K562 (cell line): ENCODE measurements at regions not wholly inside any gene's neighbourhood (a gene's known extent, or its start where the extent isn't known, plus 50 kb on each side); places are given as distances from the start of the nearest gene placed in this dataset.

Source experiments
- BRCA1 ChIP-seq, 2 experiments: fragments of 450-650 bp in 1 of 2; sonication (generic) in 1 of 2; formaldehyde crosslinking in 1 of 2; IDR thresholded peaks; 2 replicates each; pipeline versions ENCODE4 v1.5.0 to v1.6.1; 2017 to 2020; ENCODE audit warnings: mild to moderate bottlenecking in 1 of 2, missing genetic modification reagents in 1 of 2
- CHD2 ChIP-seq: IDR thresholded peaks from 2 replicates; pipeline ENCODE4 v1.6.1; 2011; ENCODE audit warnings: low read depth, low read length
- DMBX1 ChIP-seq: fragments of 250-450 bp; sonication (Bioruptor Pico); IDR thresholded peaks from 2 replicates; pipeline ENCODE4 v1.8.0; 2022; ENCODE audit warnings: inconsistent platforms, mild to moderate bottlenecking, moderate library complexity, borderline replicate concordance
- ELF4 ChIP-seq: fragments of 450-650 bp; formaldehyde crosslinking; IDR thresholded peaks from 2 replicates; pipeline ENCODE4 v1.4.0; 2022; ENCODE audit warnings: missing genetic modification characterization
- FOXP1 ChIP-seq: sonication (generic); formaldehyde crosslinking; IDR thresholded peaks from 2 replicates; pipeline ENCODE4 v1.8.0; 2022; ENCODE audit warnings: mild to moderate bottlenecking, missing genetic modification reagents
- MCM2 ChIP-seq: fragments of 450-650 bp; IDR thresholded peaks from 2 replicates; pipeline ENCODE4 v1.6.1; 2017; ENCODE audit warnings: low read depth, mild to moderate bottlenecking
- NCOA2 ChIP-seq, 2 experiments: fragments of 450-650 bp; IDR thresholded peaks; 2 replicates each; pipeline ENCODE4 v1.6.1; 2018; ENCODE audit warnings: mild to moderate bottlenecking in 2 of 2, moderate library complexity in 1 of 2; ENCODE audit not compliant: partially characterized antibody in 2 of 2
- RBM15 ChIP-seq: fragments of 200-400 bp; formaldehyde crosslinking; IDR thresholded peaks from 2 replicates; pipeline ENCODE4 v1.6.1; 2018; ENCODE audit warnings: mild to moderate bottlenecking, low read length, moderate library complexity; ENCODE audit not compliant: insufficient read depth
- SREBF2 ChIP-seq: sonication (generic); formaldehyde crosslinking; IDR thresholded peaks from 2 replicates; pipeline ENCODE4 v1.4.0; 2020; ENCODE audit warnings: mild to moderate bottlenecking, missing genetic modification reagents
- STAT5B ChIP-seq: fragments of 250-450 bp; sonication (Bioruptor Pico); IDR thresholded peaks from 2 replicates; pipeline ENCODE4 v1.8.0; 2021; ENCODE audit warnings: mild to moderate bottlenecking, inconsistent platforms
- THRAP3 ChIP-seq: fragments of 450-650 bp; IDR thresholded peaks from 2 replicates; pipeline ENCODE4 v1.6.1; 2016; ENCODE audit warnings: mild to moderate bottlenecking, inconsistent platforms, borderline replicate concordance
- U2AF2 ChIP-seq: fragments of 200-400 bp; formaldehyde crosslinking; optimal IDR thresholded peaks from 2 replicates; pipeline ENCODE3; 2017; ENCODE audit warnings: low read depth, mild to moderate bottlenecking, low read length
- ZBTB9 ChIP-seq: fragments of 450-650 bp; formaldehyde crosslinking; IDR thresholded peaks from 2 replicates; pipeline ENCODE4 v1.4.0; 2020; ENCODE audit warnings: mild to moderate bottlenecking, moderate library complexity
- ZNF584 ChIP-seq: fragments of 200-800 bp; sonication (Bioruptor generic); IDR thresholded peaks from 2 replicates; pipeline ENCODE4 v1.6.1; 2016; ENCODE audit warnings: low read depth, mild to moderate bottlenecking, missing genetic modification characterization, missing compliant biosample characterization
- ZNF79 ChIP-seq: fragments of 250-450 bp; sonication (Bioruptor Pico); IDR thresholded peaks from 2 replicates; pipeline ENCODE4 v1.4.0; 2020; ENCODE audit warnings: low read depth, mild to moderate bottlenecking, moderate library complexity
- TF ChIP-seq, protein P1 (sequence below), 2 experiments: fragments of 450-650 bp; IDR thresholded peaks; 2 replicates each; pipeline ENCODE4 v1.6.1; 2016; ENCODE audit warnings: mild to moderate bottlenecking in 2 of 2, borderline replicate concordance in 1 of 2, low read depth in 1 of 2, moderate library complexity in 1 of 2
- TF ChIP-seq, protein P2 (sequence below): fragments of 450-650 bp; conservative IDR thresholded peaks from 2 replicates; pipeline ENCODE4 v1.6.1; 2016; ENCODE audit warnings: missing genetic modification characterization, low read depth, mild to moderate bottlenecking, missing compliant biosample characterization, moderate library complexity

DNA sequence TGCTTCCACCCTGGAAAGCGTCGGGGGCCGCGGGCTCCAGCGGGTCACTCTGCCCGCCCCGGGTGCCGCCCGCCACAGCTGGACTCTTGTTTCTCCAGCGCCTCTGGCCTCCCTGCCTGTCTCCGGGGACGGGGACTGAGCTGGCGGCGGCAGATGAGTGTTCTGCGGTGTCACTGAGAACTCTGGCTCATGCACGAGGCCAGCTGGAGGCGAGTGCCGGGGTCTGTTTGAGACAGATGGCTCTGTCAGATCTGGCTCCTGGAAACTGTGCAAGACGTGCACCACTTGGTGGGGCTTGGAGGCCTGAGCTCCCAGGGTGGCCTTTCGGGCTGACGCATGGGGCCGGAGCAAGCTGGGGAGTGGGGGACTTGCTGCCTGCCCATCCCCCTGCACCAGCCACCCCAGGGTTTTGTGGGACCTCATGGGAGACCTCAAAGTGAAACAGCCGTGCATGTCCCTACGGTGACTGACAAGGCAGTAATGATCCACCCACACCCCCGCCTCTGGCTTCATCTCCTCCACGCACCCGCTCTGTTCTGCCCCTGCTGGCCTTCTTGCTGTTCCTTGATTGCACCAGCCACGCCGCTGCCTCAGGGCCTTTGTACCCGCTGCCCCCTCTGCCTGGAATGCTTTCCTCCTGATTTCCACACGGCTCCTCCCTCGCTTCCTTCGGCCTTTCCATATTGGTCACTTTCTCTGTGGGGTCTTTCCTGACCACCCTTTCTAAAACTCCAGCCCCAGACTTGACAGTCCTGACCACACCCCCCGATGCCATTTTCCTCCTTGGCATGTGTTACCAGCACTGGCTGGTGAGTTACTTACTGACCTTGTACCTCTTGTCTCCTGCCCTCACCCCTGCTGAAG lies 174.9 kb upstream of the CIBAR2 start (continued):
- TF ChIP-seq ZBTB9 (no peak), ELF4 (CRISPR knock-in tag) (no peak), THRAP3 (no peak), SREBF2 (no peak), NCOA2 (IDR thresholded peaks at IDR 0.05; ENCODE audit: partially characterized antibody in 2 of 2) (no peak), ZNF584 (CRISPR knock-in tag) (no peak), FOXP1 (peak; percentile 25; the same call in 1 of the 2 replicates), ZNF79 (CRISPR knock-in tag) (no peak), MCM2 (no peak), STAT5B (CRISPR knock-in tag) (no peak), BRCA1 (IDR thresholded peaks at IDR 0.05) (no peak), BRCA1 (CRISPR knock-in tag; IDR thresholded peaks at IDR 0.05) (no peak), CHD2 (no peak), DMBX1 (CRISPR knock-in tag) (no peak), RBM15 (no peak), U2AF2 (no peak)
- TF ChIP-seq, protein P1, sequence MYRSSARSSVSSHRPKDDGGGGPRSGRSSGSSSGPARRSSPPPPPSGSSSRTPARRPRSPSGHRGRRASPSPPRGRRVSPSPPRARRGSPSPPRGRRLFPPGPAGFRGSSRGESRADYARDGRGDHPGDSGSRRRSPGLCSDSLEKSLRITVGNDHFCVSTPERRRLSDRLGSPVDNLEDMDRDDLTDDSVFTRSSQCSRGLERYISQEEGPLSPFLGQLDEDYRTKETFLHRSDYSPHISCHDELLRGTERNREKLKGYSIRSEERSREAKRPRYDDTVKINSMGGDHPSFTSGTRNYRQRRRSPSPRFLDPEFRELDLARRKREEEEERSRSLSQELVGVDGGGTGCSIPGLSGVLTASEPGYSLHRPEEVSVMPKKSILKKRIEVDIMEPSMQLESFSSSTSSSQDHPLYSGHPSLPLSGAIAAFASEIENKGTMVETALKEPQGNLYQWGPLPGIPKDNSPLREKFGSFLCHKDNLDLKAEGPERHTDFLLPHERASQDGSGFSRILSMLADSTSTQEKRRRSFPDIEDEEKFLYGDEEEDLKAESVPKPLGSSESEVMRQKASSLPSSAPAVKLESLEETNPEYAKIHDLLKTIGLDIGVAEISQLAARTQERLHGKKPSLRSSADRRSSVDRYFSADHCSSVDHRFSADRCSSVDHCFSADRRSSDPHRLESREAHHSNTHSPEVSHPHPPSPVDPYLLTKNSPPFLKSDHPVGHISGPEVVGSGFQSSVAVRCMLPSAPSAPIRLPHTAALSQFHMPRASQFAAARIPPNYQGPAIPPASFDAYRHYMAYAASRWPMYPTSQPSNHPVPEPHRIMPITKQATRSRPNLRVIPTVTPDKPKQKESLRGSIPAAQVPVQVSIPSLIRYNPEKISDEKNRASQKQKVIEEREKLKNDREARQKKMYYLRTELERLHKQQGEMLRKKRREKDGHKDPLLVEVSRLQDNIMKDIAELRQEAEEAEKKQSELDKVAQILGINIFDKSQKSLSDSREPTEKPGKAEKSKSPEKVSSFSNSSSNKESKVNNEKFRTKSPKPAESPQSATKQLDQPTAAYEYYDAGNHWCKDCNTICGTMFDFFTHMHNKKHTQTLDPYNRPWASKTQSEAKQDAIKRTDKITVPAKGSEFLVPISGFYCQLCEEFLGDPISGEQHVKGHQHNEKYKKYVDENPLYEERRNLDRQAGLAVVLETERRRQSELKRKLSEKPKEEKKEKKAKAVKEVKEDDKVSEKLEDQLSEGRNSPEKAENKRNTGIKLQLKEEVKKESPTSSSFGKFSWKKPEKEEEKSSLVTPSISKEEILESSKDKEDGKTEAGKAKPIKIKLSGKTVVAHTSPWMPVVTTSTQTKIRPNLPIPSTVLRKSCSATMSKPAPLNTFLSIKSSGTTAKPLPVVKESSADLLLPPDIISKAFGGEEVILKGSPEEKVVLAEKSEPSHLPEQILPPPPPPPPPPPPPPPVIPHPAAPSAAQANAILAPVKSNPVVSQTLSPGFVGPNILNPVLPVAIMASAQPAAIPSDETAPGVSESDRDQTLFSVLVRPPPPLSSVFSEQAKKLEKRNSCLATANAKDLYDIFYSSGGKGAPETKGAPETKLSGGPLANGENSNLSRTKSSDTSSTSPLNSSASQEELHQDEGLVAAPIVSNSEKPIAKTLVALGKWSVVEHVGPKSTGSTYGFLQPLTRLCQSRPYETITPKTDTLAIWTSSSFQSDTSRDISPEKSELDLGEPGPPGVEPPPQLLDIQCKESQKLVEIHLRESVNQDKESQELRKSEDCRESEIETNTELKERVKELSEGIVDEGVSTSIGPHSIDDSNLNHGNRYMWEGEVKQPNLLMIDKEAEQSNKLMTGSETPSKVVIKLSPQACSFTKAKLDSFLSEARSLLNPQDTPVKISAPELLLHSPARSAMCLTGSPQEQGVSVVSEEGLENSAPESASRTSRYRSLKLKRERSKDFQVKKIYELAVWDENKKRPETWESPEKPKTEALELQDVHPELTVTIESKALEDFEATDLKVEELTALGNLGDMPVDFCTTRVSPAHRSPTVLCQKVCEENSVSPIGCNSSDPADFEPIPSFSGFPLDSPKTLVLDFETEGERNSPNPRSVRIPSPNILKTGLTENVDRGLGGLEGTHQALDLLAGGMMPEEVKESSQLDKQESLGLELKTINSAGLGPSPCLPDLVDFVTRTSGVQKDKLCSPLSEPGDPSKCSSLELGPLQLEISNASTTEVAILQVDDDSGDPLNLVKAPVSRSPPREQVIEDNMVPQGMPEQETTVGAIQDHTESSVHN (IDR thresholded peaks at IDR 0.05; ENCODE audit: borderline replicate concordance in 1 of 2, low read depth in 1 of 2) = no peak
- TF ChIP-seq, protein P2, sequence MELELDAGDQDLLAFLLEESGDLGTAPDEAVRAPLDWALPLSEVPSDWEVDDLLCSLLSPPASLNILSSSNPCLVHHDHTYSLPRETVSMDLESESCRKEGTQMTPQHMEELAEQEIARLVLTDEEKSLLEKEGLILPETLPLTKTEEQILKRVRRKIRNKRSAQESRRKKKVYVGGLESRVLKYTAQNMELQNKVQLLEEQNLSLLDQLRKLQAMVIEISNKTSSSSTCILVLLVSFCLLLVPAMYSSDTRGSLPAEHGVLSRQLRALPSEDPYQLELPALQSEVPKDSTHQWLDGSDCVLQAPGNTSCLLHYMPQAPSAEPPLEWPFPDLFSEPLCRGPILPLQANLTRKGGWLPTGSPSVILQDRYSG (tag) = no peak
